Activated CD4-positive, alpha-beta T cell treated with anti-CD3 and anti-CD28 coated beads, Interleukin-2, Interleukin-4, amounts not matched to agents 100 ng/mL and 50 ng/mL, durations not matched to agents 16 hours and 8 hours (primary cell): ENCODE measurements at regions not wholly inside any gene's neighbourhood (a gene's known extent, or its start where the extent isn't known, plus 50 kb on each side); places are given as distances from the start of the nearest gene placed in this dataset.
"Not testable (repeated sequence)": the region's sequence is repeated elsewhere in the genome, so short reads cannot be mapped to it uniquely, and the experiment has no call there.

Experiments
- DNase-seq: peaks from one replicate; pipeline ENCODE4 v3.0.0-alpha.2; 2020; ENCODE audit warnings: low spot score

GRCh38 chr2:207363761-207364290, 165.9 kb upstream of the CREB1 start:
- DNase-seq, result no peak

- DNase-seq, result no peak
These were observed 159.1 kb upstream of the CREB1 start for GRCh38 chr2:207370646-207371045.

GRCh38 chr2:207371877-207372276, 157.9 kb upstream of the CREB1 start:
- DNase-seq, result no peak

- no peak for DNase-seq
These were observed 157.3 kb upstream of the CREB1 start for GRCh38 chr2:207372483-207372882.

GRCh38 chr2:207375207-207375875, 154.4 kb upstream of the CREB1 start:
- DNase-seq, result no peak

- DNase-seq, result not testable (repeated sequence)
These were observed 151.1 kb upstream of the CREB1 start for GRCh38 chr2:207378620-207379019.

- no peak for DNase-seq
These were observed 144.7 kb upstream of the CREB1 start for GRCh38 chr2:207385076-207385475.

- DNase-seq, result no peak
These were observed 143.9 kb upstream of the CREB1 start for GRCh38 chr2:207385903-207386302.

GRCh38 chr2:207387001-207387571, 142.7 kb upstream of the CREB1 start:
- no peak for DNase-seq

- no peak for DNase-seq
These were observed 139.3 kb upstream of the CREB1 start for GRCh38 chr2:207390302-207391095.

- no peak for DNase-seq
These were observed 135.5 kb upstream of the CREB1 start for GRCh38 chr2:207394203-207394781.

GRCh38 chr2:207394812-207395534, 134.8 kb upstream of the CREB1 start:
- DNase-seq, result peak; percentile 54

GRCh38 chr2:207395535-207396251, 134.1 kb upstream of the CREB1 start:
- no peak for DNase-seq

GRCh38 chr2:207397917-207398655, 131.7 kb upstream of the CREB1 start:
- no peak for DNase-seq

GRCh38 chr2:207399301-207399700, 130.5 kb upstream of the CREB1 start:
- DNase-seq, result no peak

- DNase-seq, result no peak
These were observed 128.4 kb upstream of the CREB1 start for GRCh38 chr2:207401338-207401737.

- no peak for DNase-seq
These were observed 126.6 kb upstream of the CREB1 start for GRCh38 chr2:207403141-207403540.

GRCh38 chr2:207403950-207404349, 125.8 kb upstream of the CREB1 start:
- no peak for DNase-seq

- no peak for DNase-seq
These were observed 124.6 kb upstream of the CREB1 start for GRCh38 chr2:207405150-207405549.

GRCh38 chr2:207408086-207408794, 121.5 kb upstream of the CREB1 start:
- DNase-seq, result no peak
